ENCODE measurements at regions not wholly inside any gene's neighbourhood (a gene's known extent, or its start where the extent isn't known, plus 50 kb on each side); places are given as distances from the start of the nearest gene placed in this dataset.
"Not testable (repeated sequence)": the region's sequence is repeated elsewhere in the genome, so short reads cannot be mapped to it uniquely, and the experiment has no call there.

DNA sequence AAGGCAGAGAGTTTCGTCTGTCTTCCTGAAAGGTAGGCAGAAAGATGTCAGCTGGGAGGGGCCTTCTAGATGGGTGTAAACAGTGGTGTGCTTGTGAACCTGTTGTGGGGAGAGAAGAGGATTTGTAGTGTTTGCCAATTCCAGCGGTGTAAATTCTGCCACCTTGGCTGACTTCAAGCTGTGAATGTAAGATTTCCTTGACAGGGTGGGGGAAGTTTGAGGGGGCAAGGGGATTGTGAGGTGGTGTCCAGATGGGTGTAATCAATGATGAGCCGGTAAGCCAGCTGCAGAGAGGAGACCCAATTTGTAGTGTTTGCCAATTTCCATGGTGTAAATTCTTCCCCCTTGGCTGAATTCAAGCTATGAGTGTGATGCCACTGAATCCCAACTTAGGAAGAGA lies 61.0 kb upstream of the ADGRE5 start:
- in situ Hi-C loops (cut with MboI; ENCODE audit: low sequenced_read_pairs in 4 of 4) = no loop called here
- Histone ChIP-seq H3K4me1 (no peaks in the 10 kb centered on the region), H3K4me3 (no peak overlapping the region), H3K9me3 (no peaks in the 10 kb centered on the region), H3K27me3 (no peaks in the 10 kb centered on the region), H3K36me3 (no peaks in the 10 kb centered on the region), H3K27ac (no peak overlapping the region)
- TF ChIP-seq POLR2A (IDR thresholded peaks at IDR 0.05) = no peak
- TF ChIP-seq, protein P1, sequence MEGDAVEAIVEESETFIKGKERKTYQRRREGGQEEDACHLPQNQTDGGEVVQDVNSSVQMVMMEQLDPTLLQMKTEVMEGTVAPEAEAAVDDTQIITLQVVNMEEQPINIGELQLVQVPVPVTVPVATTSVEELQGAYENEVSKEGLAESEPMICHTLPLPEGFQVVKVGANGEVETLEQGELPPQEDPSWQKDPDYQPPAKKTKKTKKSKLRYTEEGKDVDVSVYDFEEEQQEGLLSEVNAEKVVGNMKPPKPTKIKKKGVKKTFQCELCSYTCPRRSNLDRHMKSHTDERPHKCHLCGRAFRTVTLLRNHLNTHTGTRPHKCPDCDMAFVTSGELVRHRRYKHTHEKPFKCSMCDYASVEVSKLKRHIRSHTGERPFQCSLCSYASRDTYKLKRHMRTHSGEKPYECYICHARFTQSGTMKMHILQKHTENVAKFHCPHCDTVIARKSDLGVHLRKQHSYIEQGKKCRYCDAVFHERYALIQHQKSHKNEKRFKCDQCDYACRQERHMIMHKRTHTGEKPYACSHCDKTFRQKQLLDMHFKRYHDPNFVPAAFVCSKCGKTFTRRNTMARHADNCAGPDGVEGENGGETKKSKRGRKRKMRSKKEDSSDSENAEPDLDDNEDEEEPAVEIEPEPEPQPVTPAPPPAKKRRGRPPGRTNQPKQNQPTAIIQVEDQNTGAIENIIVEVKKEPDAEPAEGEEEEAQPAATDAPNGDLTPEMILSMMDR (IDR thresholded peaks at IDR 0.05 in 4 of 5, conservative IDR thresholded peaks at IDR 0.05 in 1 of 5) = no peak
- DNase-seq = no peak
- intact Hi-C loops (cut with DNase I; ENCODE audit: low total_unique reads) = no loop called here
- no peak for ATAC-seq

DNA sequence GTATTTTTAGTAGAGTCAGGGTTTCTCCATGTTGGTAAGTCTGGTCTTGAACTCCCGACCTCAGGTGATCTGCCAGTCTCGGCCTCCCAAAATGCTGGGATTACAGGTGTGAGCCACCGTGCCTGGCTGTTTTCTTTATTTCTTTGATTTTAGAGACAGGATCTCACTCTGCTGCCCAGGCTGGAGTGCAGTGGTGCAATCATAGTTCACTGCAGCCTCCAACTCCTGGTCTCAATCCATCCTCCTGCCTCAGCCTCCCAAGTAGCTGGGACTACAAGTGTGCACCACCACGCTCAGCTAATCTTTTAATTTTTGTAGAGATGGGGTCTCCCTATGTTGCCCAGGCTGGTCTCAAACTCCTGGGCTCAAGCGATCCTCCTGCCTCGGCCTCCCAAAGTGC lies 61.5 kb upstream of the ADGRE5 start:
- H3K4me3 ChIP-seq; intact Hi-C loops (cut with DNase I; ENCODE audit: low total_unique reads); H3K4me1 ChIP-seq; H3K9me3 ChIP-seq; H3K36me3 ChIP-seq; ATAC-seq; H3K27me3 ChIP-seq; H3K27ac ChIP-seq; in situ Hi-C loops (cut with MboI; ENCODE audit: low sequenced_read_pairs in 4 of 4); DNase-seq: not testable (repeated sequence)

DNA sequence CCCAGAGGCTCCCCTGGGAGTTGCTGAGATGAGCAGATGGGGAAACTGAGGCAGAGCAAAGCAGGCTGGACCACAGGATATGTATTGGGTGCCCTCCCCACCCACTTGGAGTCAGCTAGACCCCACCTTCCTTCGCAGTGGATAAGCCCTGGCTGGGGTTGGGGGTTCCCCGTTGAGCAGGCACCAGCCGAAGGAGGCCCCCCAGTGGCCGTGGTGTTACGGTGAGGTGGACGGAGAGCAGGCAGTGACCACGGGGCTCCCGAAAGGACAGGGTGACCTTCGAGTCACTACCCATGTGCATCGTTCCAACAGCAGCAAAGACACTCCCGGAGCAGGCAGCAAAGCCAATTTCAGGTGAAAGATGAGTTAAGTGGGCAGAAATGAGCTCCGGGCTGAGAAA lies 62.4 kb upstream of the ADGRE5 start:
- intact Hi-C loops (cut with DNase I; ENCODE audit: low total_unique reads) = no loop called here
- H3K36me3 ChIP-seq = no peaks in the 10 kb centered on the region
- H3K27ac ChIP-seq = no peak overlapping the region
- no peaks in the 10 kb centered on the region for H3K9me3 ChIP-seq
- DNase-seq (no peak), ATAC-seq (no peak)
- no peaks in the 10 kb centered on the region for H3K27me3 ChIP-seq
- no peaks in the 10 kb centered on the region for H3K4me1 ChIP-seq
- H3K4me3 ChIP-seq = no peak overlapping the region
- in situ Hi-C loops (cut with MboI; ENCODE audit: low sequenced_read_pairs in 4 of 4) = no loop called here
- TF ChIP-seq, protein P1 (IDR thresholded peaks at IDR 0.05 in 4 of 5, conservative IDR thresholded peaks at IDR 0.05 in 1 of 5) = no peak
- TF ChIP-seq POLR2A (IDR thresholded peaks at IDR 0.05) = no peak

DNA sequence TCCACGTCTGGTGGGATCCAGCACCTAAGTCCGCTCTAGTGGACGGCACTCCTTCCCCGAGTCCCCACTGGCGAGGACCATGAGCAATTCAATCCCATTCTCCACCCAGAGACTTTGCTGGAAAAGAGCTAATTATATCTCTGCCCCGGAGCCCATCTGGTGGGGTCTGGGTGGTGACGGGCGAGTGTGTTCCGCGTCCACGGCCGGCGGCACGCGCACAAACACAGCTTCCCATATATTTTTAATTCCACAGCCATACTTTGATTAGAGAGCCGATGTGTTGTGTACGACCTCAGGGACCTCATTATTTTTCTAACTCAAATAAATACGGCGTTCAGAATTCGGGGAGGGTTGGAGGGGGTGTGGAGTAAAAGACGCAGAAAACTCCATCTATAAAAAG lies 64.1 kb upstream of the ADGRE5 start:
- H3K27me3 ChIP-seq = no peaks in the 10 kb centered on the region

DNA sequence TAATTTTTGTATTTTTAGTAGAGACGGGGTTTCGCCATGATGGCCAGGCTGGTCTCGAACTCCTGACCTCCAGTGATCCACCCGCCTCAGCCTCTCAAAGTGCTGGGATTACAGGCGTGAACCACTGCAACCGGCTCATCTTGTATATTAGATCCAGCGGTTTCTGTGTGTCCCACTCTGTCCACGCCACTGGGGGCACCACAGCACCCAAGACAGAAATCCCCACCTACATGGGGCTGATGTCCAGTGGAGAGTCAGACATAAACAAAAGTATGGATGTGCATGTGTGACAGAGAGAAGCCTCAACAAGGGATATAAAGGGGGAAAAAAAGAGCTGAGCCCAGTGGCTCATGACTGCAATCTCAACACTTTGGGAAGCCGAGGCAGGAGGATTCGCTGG lies 65.8 kb upstream of the ADGRE5 start:
- Histone ChIP-seq H3K4me3 (no peak overlapping the region), H3K9me3 (no peaks in the 10 kb centered on the region), H3K4me1 (no peaks in the 10 kb centered on the region), H3K36me3 (no peaks in the 10 kb centered on the region), H3K27ac (no peak overlapping the region), H3K27me3 (no peaks in the 10 kb centered on the region)
- DNase-seq (no peak), ATAC-seq (no peak)
- TF ChIP-seq, protein P1 (IDR thresholded peaks at IDR 0.05 in 4 of 5, conservative IDR thresholded peaks at IDR 0.05 in 1 of 5) = no peak
- TF ChIP-seq POLR2A (IDR thresholded peaks at IDR 0.05) = no peak
- in situ Hi-C loops (cut with MboI; ENCODE audit: low sequenced_read_pairs in 4 of 4) = no loop called here
- intact Hi-C loops (cut with DNase I; ENCODE audit: low total_unique reads) = no loop called here

More for the DNA sequence above, 64.1 kb upstream of the ADGRE5 start:
- H3K4me1 ChIP-seq = no peaks in the 10 kb centered on the region
- no peak overlapping the region for H3K27ac ChIP-seq
- intact Hi-C loops (cut with DNase I; ENCODE audit: low total_unique reads) (no loop called here), in situ Hi-C loops (cut with MboI; ENCODE audit: low sequenced_read_pairs in 4 of 4) (no loop called here)
- DNase-seq = no peak
- no peak for ATAC-seq
- TF ChIP-seq POLR2A (IDR thresholded peaks at IDR 0.05) = no peak
- TF ChIP-seq, protein P1 (IDR thresholded peaks at IDR 0.05 in 4 of 5, conservative IDR thresholded peaks at IDR 0.05 in 1 of 5) = no peak
- H3K36me3 ChIP-seq = no peaks in the 10 kb centered on the region
- no peak overlapping the region for H3K4me3 ChIP-seq
- no peaks in the 10 kb centered on the region for H3K9me3 ChIP-seq
